HG02885 (cell line): ENCODE measurements at regions not wholly inside any gene's neighbourhood (a gene's known extent, or its start where the extent isn't known, plus 50 kb on each side); places are given as distances from the start of the nearest gene placed in this dataset.
"Not testable (repeated sequence)": the region's sequence is repeated elsewhere in the genome, so short reads cannot be mapped to it uniquely, and the experiment has no call there.

Experiments used
- ATAC-seq: cut with Tn5 transposase; IDR thresholded peaks from one replicate; pipeline ENCODE4 v1.9.1; 2021; ENCODE audit warnings: mild to moderate bottlenecking; ENCODE audit not compliant: unreplicated experiment, poor library complexity

DNA sequence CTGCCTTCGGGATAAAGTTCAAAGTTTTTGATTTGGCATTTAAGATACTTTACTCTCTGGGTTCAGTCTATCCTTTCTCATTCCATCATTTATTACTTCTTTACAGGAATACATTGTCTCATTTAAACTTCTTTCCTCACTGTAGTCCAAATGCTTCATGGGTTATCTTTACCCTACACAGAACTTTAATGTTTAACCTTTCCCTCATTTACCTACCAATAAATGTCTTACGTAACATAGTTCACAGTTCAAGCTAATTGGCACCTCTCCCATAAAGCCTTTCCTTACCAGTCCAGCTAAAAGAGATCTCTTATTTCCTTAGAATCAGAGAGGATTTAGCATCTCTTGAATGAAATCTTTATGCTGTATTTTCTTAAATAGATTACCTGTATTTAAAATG lies 476.3 kb upstream of the SEL1L start:
- no peak for ATAC-seq

DNA sequence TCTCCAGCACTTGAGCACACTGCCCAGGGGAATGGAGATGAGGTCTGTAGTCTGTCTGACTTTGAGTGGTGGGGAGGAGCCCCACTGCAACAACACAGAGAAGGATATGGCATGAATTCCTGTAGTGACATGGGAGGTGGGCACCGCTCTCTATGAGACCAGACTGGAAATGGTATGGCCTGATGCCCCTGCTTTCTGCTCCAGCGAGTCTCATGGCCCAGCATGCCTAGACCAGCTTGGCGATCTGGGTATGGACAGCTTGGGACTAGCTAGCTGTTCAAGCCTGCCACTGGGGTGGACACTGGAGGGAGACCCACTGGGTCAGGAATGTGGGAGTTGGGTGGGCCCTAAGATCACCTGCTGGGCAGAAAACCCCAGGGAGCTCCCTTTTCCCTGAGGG lies 477.8 kb upstream of the SEL1L start:
- ATAC-seq = no peak

GRCh38 chr14:82029038-82029437 lies 495.4 kb upstream of the SEL1L start:
- ATAC-seq = peak; percentile 76

- ATAC-seq = no peak
Measured at GRCh38 chr14:82035397-82035796, 501.7 kb upstream of the SEL1L start.

GRCh38 chr14:82038066-82038465 lies 504.4 kb upstream of the SEL1L start:
- ATAC-seq = not testable (repeated sequence)

DNA sequence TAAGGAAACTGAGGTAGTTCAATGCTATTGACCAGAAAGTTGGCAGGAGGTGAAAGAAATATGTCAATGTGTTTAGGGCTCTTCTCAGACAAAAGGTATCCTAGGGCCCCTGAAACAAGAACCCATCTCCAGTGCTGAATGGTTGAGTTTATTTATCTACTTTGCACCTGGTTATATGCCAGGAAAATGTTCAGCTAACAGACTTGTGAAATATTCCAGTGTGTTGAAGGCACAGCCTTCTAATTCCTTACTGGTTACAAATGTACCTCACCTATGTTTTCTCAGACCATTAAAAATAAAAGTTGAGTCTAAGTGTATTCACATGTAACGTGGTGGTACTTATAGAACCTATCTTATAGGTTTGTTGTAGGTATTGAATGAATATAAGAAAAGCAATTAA lies 511.7 kb upstream of the SEL1L start:
- ATAC-seq = no peak

GRCh38 chr14:82046512-82047226 lies 513.0 kb upstream of the SEL1L start:
- peak; percentile 66 for ATAC-seq

DNA sequence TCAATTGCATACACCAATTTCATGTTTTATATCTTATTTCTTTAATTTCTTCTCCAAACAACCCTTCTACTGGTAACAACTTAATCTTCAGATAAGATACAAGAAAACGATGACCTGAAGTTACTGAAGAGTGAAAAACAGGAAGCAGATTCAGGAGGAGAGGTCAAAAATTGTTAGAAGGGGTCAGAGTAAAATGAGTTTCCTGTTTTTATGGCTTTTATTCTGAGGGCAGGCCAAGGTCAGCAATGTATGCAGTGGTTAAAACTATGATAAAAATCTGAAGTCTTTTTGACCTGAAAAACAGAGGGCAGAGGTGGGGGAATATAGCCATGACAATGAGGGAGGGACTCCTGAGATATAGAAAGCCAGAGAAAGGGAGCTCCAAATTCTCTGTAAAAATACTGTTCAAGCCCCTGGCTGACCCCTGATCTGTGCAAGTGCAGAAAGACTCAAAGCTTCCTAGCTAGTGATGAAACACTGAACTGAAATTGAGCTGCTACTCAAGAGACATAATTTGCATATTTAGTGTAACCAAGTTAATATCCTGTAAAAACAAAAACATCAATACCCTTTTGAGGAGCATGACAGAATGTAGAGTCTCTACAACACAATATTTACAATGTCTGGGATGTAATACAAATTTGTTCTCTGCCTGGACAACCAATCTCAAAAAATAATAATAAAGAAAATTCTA lies 514.3 kb upstream of the SEL1L start:
- no peak for ATAC-seq

DNA sequence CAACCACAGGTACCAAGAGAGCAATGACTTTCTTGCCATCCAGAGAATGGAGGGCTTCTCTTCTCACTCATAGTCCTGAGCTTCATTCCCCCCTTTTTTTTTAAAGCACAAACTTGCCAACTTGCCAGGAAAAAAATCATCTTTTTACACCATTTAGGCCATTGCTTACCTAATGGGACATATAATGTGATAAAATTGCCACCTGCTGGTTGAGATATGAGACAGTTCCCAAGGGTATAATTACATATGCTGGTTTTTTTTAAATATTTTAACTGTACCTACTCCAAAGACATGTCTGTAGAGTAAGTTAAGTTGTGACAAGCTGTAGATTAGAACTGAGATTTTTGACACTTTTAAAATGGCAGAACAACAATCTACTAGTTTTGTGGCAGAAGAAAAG lies 519.1 kb upstream of the SEL1L start:
- no peak for ATAC-seq

DNA sequence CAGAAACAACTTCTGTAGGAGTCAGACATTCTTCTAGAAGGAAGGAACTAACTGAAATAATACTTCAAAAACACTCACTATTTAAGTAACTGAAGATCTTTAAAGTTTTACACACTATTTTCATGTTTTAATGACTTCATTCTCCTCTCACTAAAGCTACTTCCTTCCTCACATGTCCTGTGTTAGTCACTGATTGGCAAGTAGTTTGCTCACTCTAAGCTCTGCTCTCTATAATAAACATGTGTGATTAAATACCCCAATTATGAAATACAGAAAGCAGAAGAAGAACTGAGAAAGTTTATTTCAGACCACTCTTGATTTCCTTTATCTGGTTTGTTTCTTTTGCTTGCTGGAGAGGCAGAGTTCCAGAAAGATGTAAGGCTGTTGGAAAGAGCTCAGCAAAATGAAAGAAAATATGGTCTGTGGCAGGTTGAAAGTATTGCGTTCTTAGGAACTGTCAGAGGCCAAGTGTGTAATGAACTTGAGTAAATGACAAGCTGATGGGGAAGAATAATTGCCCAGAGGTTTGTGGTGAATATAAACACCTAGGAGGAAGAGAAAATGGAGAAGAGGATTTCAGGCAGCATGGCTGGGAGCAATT lies 522.0 kb upstream of the SEL1L start:
- no peak for ATAC-seq

- no peak for ATAC-seq
Measured at GRCh38 chr14:82060219-82060618, 526.6 kb upstream of the SEL1L start.

- ATAC-seq = no peak
Measured at GRCh38 chr14:82067221-82067875, 533.7 kb upstream of the SEL1L start.

- no peak for ATAC-seq
Measured at GRCh38 chr14:82070040-82070439, 536.4 kb upstream of the SEL1L start.

- no peak for ATAC-seq
Measured at GRCh38 chr14:82070753-82071152, 537.1 kb upstream of the SEL1L start.

- ATAC-seq = no peak
Measured at GRCh38 chr14:82073547-82073946, 539.9 kb upstream of the SEL1L start.

DNA sequence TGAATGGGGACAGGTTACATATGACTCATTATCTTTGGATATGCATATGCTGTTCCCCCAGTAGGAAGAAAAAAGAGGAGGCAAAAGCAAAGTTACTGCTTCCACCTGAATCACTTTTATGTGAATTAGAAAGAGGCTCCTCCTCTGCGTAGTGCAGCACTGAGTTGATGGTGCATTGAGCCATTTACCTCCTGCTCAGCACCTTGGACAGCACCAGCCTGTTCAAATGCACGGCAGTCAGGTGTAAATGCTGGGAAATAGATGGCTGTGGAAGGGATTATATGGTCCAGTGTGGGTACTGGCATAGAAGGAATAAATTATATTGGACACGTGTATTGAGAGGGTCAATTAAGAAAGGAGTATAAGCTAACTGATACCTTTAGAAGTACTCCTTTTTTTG lies 541.9 kb upstream of the SEL1L start:
- no peak for ATAC-seq

- ATAC-seq = no peak
Measured at GRCh38 chr14:82079553-82079952, 545.9 kb upstream of the SEL1L start.

- no peak for ATAC-seq
Measured at GRCh38 chr14:82080370-82080769, 546.7 kb upstream of the SEL1L start.

- no peak for ATAC-seq
Measured at GRCh38 chr14:82084813-82085212, 551.2 kb upstream of the SEL1L start.

DNA sequence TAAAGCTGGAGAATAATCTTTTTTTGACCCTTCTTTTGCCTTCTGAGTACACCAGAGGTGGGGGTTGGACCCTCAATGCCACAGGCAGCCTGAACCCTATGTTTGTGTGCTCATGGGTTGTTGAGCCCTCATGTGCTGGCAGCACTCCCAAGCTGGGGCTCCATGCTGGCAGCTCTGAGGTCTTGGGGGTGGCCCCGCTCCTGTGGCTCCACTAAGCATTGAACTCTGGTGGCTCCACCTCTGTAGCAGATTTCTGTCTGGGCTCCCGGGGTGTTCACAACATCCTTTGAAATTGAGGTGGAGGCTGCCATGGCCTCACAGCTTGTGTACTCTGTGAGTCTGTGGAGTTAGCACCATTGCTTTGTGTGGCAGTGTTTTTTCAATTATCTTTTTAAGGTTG lies 557.4 kb upstream of the SEL1L start:
- no peak for ATAC-seq

GRCh38 chr14:82094829-82095345 lies 561.2 kb upstream of the SEL1L start:
- ATAC-seq = no peak
